Tibial artery (tissue), 4 donors: ENCODE measurements at regions not wholly inside any gene's neighbourhood (a gene's known extent, or its start where the extent isn't known, plus 50 kb on each side); places are given as distances from the start of the nearest gene placed in this dataset.

ENCODE experiments used
- DNase-seq, 2 donors: peaks; one replicate each; pipeline ENCODE4 v3.0.0-alpha.2; 2019
- H3K27ac ChIP-seq, 2 donors: fragments of 200-600 bp; sonication (generic) in 1 of 2; 1 replicate in 1 of 2; 2 replicates in 1 of 2; pipeline ENCODE4 v1.5.1; 2018 to 2019; ENCODE audit warnings: mild to moderate bottlenecking in 1 of 2
- H3K27me3 ChIP-seq, 2 donors: fragments of 200-600 bp; sonication (generic) in 1 of 2; one replicate each; pipeline versions ENCODE4 v1.5.1 to v1.6.0; 2016 to 2019
- H3K36me3 ChIP-seq, 3 donors: fragments of 200-600 bp; sonication (generic) in 2 of 3; one replicate each; pipeline ENCODE4 v1.5.1; 2016 to 2019; ENCODE audit warnings: mild to moderate bottlenecking in 2 of 3
- H3K4me1 ChIP-seq, 4 donors: fragments of 200-600 bp; sonication (generic) in 2 of 4; 1 replicate in 3 of 4; 2 replicates in 1 of 4; pipeline ENCODE4 v1.5.1; 2016 to 2019
- H3K4me3 ChIP-seq, 2 donors: fragments of 200-600 bp; sonication (generic) in 1 of 2; 1 replicate in 1 of 2; 2 replicates in 1 of 2; pipeline ENCODE4 v1.5.1; 2018 to 2019; ENCODE audit warnings: mild to moderate bottlenecking in 2 of 2
- H3K9me3 ChIP-seq, 3 donors: fragments of 200-600 bp; sonication (generic) in 1 of 3; one replicate each; pipeline ENCODE4 v1.5.1; 2016 to 2019
- intact Hi-C: fragments of 100-400 bp; cut with DNase I; formaldehyde crosslinking; loops from one replicate; pipeline ENCODE4 v1.15.0; 2023; ENCODE audit warnings: low total_unique reads
- TF ChIP-seq, protein P1 (sequence below), 2 experiments: fragments of 200-600 bp in 1 of 2; fragments of 450-650 bp in 1 of 2; IDR thresholded peaks; one replicate each; pipeline ENCODE4 v1.5.1; 2017 to 2019; ENCODE audit warnings: antibody characterized with exemption in 2 of 2, mild to moderate bottlenecking in 1 of 2, moderate library complexity in 1 of 2

DNA sequence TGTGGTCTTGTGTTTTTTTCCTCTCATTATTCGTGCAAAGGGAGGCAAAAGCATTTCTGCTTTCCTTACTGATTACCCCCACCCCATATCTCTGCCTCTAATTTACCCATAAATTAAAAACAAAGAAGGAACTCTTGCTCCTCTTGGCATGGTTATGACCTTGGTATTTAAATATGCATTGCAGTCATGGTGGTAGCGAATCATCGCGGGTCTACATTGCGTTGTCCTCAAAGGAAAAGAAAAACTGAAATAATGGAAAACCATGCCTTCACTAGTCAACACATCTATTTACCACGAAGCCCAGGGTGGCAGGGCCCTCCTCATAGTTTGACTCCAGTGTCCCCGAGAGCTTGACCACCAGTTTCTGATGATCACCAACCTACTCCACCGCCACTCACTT is 126.7 kb upstream of the PARP11 start:
- Histone ChIP-seq H3K27ac (no peak overlapping the region), H3K27me3 (peaks cover 0 to 13% of the 10 kb centered on the region in 2 donors), H3K4me3 (no peak overlapping the region), H3K36me3 (no peaks in the 10 kb centered on the region), H3K9me3 (no peaks in the 10 kb centered on the region), H3K4me1 (peaks cover 0 to 5% (median 2%) of the 10 kb centered on the region in 4 donors)
- DNase-seq = no peak
- TF ChIP-seq, protein P1, sequence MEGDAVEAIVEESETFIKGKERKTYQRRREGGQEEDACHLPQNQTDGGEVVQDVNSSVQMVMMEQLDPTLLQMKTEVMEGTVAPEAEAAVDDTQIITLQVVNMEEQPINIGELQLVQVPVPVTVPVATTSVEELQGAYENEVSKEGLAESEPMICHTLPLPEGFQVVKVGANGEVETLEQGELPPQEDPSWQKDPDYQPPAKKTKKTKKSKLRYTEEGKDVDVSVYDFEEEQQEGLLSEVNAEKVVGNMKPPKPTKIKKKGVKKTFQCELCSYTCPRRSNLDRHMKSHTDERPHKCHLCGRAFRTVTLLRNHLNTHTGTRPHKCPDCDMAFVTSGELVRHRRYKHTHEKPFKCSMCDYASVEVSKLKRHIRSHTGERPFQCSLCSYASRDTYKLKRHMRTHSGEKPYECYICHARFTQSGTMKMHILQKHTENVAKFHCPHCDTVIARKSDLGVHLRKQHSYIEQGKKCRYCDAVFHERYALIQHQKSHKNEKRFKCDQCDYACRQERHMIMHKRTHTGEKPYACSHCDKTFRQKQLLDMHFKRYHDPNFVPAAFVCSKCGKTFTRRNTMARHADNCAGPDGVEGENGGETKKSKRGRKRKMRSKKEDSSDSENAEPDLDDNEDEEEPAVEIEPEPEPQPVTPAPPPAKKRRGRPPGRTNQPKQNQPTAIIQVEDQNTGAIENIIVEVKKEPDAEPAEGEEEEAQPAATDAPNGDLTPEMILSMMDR (IDR thresholded peaks at IDR 0.05) = no peak
- intact Hi-C loops = loop anchor here (5.0 to 10.0 kb wide), 3 partner anchors 37 to 282 kb away; no protein-coding TSS in a partner anchor

DNA sequence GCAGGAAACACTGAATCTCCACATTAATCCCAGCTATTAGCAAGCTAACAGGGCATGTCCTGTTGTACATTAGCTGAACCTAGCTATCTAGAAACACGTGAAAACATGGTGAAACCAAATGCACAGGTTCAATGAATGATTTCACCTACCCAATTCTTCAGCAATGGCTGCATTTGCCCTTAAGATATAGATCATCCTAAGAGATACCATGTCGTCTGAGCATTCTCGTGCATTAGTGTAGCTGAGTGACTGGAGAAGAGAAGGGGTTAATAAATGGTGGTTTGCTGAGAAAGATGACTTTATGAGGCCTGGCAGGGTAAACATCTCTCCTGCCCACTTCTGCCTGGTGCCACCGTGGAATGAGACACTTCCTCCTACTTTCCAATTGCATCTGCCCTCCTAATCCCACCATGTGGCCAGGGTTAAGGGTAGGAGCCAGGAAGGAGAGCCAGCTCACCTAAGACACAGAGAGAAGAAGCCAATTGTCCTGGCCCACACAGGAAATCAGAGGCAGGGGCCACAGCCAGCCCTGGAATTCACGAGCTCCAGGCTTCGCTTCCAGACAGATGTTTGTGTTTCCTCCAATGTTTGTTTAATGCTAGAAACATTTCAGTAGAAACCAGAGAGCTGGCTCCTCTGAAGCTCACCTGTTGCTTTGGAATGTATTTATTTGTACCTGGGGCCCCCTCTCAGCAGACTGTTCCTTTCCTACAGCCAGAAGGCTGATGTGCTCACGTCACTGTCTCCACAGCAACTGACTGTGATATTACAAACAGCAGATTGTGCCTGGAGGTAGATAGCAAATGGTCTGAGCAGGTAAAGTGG is 126.0 kb upstream of the PARP11 start:
- intact Hi-C loops = loop anchor here (5.0 to 10.0 kb wide), 2 partner anchors 38 to 114 kb away; no protein-coding TSS in a partner anchor
- peaks cover 0 to 13% of the 10 kb centered on the region in 2 donors for H3K27me3 ChIP-seq
- peaks cover 0 to 3% (median 0%) of the 10 kb centered on the region in 4 donors for H3K4me1 ChIP-seq
- no peak overlapping the region for H3K4me3 ChIP-seq
- H3K9me3 ChIP-seq = no peaks in the 10 kb centered on the region
- TF ChIP-seq, protein P1 (IDR thresholded peaks at IDR 0.05) = no peak
- no peaks in the 10 kb centered on the region for H3K36me3 ChIP-seq
- no peak overlapping the region for H3K27ac ChIP-seq
- DNase-seq = no peak

DNA sequence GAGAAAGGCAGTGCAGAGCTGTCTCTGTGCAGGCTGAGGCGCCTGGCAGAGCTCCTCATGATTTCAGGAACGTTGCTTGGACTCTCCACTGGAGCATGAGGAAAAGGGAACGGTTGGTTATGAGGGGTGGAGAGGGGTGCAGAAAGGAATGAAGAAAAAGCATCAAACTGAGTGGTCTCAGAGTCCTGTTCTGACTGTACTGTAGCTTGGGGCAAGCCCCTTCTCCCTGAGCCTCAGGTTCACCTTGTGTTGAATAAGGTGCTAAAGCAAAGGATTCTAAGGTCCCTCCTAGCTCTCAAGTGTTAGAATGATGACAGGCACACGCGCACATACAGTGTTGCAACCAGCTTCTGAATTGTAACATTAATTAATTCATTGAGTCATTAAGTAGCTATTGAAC is 125.2 kb upstream of the PARP11 start:
- Histone ChIP-seq H3K27me3 (peaks cover 0 to 14% of the 10 kb centered on the region in 2 donors), H3K4me1 (peaks cover 0 to 3% (median 0%) of the 10 kb centered on the region in 4 donors), H3K36me3 (no peaks in the 10 kb centered on the region), H3K27ac (no peak overlapping the region), H3K4me3 (no peak overlapping the region), H3K9me3 (no peaks in the 10 kb centered on the region)
- intact Hi-C loops = loop anchor here (5.0 to 10.0 kb wide), 2 partner anchors 39 to 114 kb away; no protein-coding TSS in a partner anchor
- no peak for DNase-seq
- TF ChIP-seq, protein P1 (IDR thresholded peaks at IDR 0.05) = no peak

DNA sequence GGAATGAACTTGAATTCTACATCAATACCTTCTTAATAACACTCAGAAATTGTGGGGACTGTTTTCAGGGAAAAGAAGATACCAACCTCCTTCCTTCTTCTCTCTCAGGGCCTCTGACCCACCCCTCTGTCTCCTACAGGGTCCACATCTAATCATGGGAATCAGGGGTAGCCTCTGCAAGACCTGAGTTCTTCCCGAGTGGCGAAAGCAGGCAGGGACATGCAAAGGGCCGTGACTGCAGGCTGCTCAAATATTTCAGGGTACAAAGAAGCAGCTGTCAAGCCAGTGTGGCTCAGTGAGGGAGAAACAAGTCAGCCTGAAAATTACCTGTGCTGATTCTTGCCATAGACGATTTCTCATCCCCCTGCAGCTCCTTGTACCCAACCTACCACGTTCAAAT is 123.1 kb upstream of the PARP11 start:
- DNase-seq = no peak
- intact Hi-C loops = loop anchor here (5.0 to 10.0 kb wide), 2 partner anchors 41 to 112 kb away; no protein-coding TSS in a partner anchor
- H3K9me3 ChIP-seq = no peaks in the 10 kb centered on the region
- no peak overlapping the region for H3K27ac ChIP-seq
- H3K4me3 ChIP-seq = no peak overlapping the region
- TF ChIP-seq, protein P1 (IDR thresholded peaks at IDR 0.05) = no peak
- peaks cover 0 to 3% (median 0%) of the 10 kb centered on the region in 4 donors for H3K4me1 ChIP-seq
- no peaks in the 10 kb centered on the region for H3K36me3 ChIP-seq
- H3K27me3 ChIP-seq = peaks cover 0 to 15% of the 10 kb centered on the region in 2 donors

GRCh38 chr12:3995306-3995705 is 122.1 kb upstream of the PARP11 start:
- TF ChIP-seq, protein P1 (IDR thresholded peaks at IDR 0.05) = no peak
- Histone ChIP-seq H3K27ac (no peak overlapping the region), H3K9me3 (no peaks in the 10 kb centered on the region), H3K36me3 (no peaks in the 10 kb centered on the region), H3K27me3 (peaks cover 0 to 24% of the 10 kb centered on the region in 2 donors), H3K4me3 (no peak overlapping the region), H3K4me1 (peaks cover 0 to 3% (median 0%) of the 10 kb centered on the region in 4 donors)
- DNase-seq = no peak
- intact Hi-C loops = loop anchor here (5.0 to 10.0 kb wide), 2 partner anchors 42 to 111 kb away; no protein-coding TSS in a partner anchor
